ENCODE measurements at regions not wholly inside any gene's neighbourhood (a gene's known extent, or its start where the extent isn't known, plus 50 kb on each side); places are given as distances from the start of the nearest gene placed in this dataset.
"Not testable (repeated sequence)": the region's sequence is repeated elsewhere in the genome, so short reads cannot be mapped to it uniquely, and the experiment has no call there.

- ATAC-seq (ENCODE audit: low FRiP score) = no peak
- TF ChIP-seq, protein P1, sequence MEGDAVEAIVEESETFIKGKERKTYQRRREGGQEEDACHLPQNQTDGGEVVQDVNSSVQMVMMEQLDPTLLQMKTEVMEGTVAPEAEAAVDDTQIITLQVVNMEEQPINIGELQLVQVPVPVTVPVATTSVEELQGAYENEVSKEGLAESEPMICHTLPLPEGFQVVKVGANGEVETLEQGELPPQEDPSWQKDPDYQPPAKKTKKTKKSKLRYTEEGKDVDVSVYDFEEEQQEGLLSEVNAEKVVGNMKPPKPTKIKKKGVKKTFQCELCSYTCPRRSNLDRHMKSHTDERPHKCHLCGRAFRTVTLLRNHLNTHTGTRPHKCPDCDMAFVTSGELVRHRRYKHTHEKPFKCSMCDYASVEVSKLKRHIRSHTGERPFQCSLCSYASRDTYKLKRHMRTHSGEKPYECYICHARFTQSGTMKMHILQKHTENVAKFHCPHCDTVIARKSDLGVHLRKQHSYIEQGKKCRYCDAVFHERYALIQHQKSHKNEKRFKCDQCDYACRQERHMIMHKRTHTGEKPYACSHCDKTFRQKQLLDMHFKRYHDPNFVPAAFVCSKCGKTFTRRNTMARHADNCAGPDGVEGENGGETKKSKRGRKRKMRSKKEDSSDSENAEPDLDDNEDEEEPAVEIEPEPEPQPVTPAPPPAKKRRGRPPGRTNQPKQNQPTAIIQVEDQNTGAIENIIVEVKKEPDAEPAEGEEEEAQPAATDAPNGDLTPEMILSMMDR (IDR thresholded peaks at IDR 0.05) = no peak
- DNase-seq (ENCODE audit: low spot score) = no peak
Observed at GRCh38 chr11:22082788-22083187, 110.1 kb upstream of the ANO5 start.

DNA sequence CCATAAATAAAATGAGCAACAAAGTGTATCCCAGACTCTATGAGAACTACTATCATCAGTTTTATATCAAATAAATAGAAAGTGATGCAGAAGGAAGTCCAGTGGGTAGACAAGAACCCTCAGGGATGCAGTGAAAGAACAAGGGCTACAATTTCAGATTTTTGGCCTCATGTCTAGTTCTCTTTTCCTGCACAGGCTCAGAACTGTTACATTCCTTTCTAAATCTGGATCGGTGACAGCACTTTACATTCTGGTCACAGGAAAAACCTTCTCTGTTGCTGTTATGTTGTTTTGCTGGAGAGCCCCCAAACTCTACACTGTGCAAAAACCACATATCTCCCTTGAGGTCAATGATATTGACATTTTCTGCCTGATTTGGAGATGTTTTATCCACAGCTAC, 108.8 kb upstream of the ANO5 start:
- DNase-seq (ENCODE audit: low spot score) (no peak), ATAC-seq (ENCODE audit: low FRiP score) (no peak)
- TF ChIP-seq, protein P1 (IDR thresholded peaks at IDR 0.05) = no peak

- DNase-seq (ENCODE audit: low spot score) = no peak
- TF ChIP-seq, protein P1 (IDR thresholded peaks at IDR 0.05) = no peak
- no peak for ATAC-seq (ENCODE audit: low FRiP score)
Observed at GRCh38 chr11:22084564-22084963, 108.3 kb upstream of the ANO5 start.

DNA sequence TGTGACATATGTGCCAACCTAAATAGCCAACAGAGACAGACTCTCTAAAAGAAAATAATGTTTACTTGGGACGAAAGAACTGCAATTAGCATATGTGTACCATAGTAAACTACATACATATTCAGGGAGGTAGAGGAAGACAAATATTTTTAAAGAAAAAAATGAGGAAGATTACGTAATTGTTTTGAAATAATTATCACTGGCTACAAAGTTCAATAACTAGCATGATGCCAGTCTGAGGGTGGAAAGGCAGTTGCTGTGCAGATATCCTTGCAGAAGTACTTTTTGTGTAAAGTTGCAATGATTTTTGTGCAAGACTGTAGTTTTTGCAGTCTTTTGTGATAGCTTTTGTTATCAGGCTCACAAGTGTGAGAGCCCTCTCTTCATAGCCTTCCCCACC, 103.3 kb upstream of the ANO5 start:
- ATAC-seq (ENCODE audit: low FRiP score) (no peak), DNase-seq (ENCODE audit: low spot score) (no peak)
- TF ChIP-seq, protein P1 (IDR thresholded peaks at IDR 0.05) = no peak

GRCh38 chr11:22106566-22106965, 86.3 kb upstream of the ANO5 start:
- ATAC-seq (ENCODE audit: low FRiP score) = no peak
- DNase-seq (ENCODE audit: low spot score) = no peak
- TF ChIP-seq, protein P1 (IDR thresholded peaks at IDR 0.05) = no peak

DNA sequence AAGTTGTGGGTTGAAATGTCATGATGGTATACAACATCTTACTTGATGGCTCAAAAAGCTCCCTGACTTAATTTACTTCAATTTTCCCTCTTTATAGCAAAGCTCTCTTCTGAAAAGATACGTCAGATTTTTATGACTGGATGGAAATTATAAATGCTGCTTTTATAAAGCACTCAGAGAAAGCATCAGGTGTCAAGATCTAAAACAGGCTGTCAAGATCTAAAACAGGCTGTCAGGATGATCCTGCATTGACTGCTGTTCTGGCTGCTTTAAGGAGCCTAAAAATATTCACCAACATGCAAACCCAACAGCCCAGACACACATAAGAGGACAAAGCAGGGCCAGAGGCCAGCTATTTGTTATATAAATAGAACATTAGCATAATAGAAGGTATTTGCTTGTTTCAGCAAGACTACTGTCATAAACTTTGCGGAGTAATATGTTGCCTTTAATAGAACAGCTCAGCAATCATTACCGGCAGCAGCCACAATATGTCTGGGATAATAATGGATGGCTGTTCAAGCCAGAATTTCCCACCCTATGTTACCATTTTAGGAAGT, 77.3 kb upstream of the ANO5 start:
- TF ChIP-seq, protein P1 (IDR thresholded peaks at IDR 0.05) = no peak
- ATAC-seq (ENCODE audit: low FRiP score) (no peak), DNase-seq (ENCODE audit: low spot score) (no peak)

GRCh38 chr11:22127981-22128380, 64.9 kb upstream of the ANO5 start:
- not testable (repeated sequence) for DNase-seq (ENCODE audit: low spot score); ATAC-seq (ENCODE audit: low FRiP score)
